Stimulated activated effector memory CD8-positive, alpha-beta T cell treated with anti-CD3 and anti-CD28 coated beads, Interleukin-12 subunit alpha, Interleukin-12 subunit beta, amount 100 ng/mL, for 72 hours (primary cell): ENCODE measurements at regions not wholly inside any gene's neighbourhood (a gene's known extent, or its start where the extent isn't known, plus 50 kb on each side); places are given as distances from the start of the nearest gene placed in this dataset.
A peak's percentile ranks its signal among the peaks of the same experiment; 100 is the strongest.
"Not testable (repeated sequence)": the region's sequence is repeated elsewhere in the genome, so short reads cannot be mapped to it uniquely, and the experiment has no call there.

ENCODE experiments used
- ATAC-seq: fragments of 150-1000 bp; cut with Tn5 transposase; 2 replicates; pipeline ENCODE4 v1.10.0; 2021
- DNase-seq, 2 donors: peaks; one replicate each; pipeline ENCODE4 v3.0.0; 2021 to 2022; ENCODE audit warnings: low spot score in 2 of 2
- H3K27ac Mint-ChIP-seq: one replicate; pipeline ENCODE4 v1.8.0; 2022; ENCODE audit warnings: mild to moderate bottlenecking, mixed read lengths
- H3K36me3 Mint-ChIP-seq: one replicate; pipeline ENCODE4 v1.8.0; 2022; ENCODE audit warnings: mild to moderate bottlenecking, mixed read lengths
- H3K4me1 Mint-ChIP-seq: one replicate; pipeline ENCODE4 v1.8.0; 2022; ENCODE audit warnings: mixed read lengths
- H3K4me3 Mint-ChIP-seq: one replicate; pipeline ENCODE4 v1.8.0; 2022; ENCODE audit warnings: mild to moderate bottlenecking, mixed read lengths
- H3K9me3 Mint-ChIP-seq: one replicate; pipeline ENCODE4 v1.8.0; 2022; ENCODE audit warnings: mixed read lengths

GRCh38 chr5:74492230-74492629 is 148.3 kb downstream of the ENC1 start:
- DNase-seq (no peak), ATAC-seq (no peak)
- Mint-ChIP-seq H3K9me3 (no peaks in the 10 kb centered on the region), H3K4me3 (no peak overlapping the region), H3K4me1 (no peaks in the 10 kb centered on the region), H3K36me3 (no peaks in the 10 kb centered on the region), H3K27ac (no peak overlapping the region)

DNA sequence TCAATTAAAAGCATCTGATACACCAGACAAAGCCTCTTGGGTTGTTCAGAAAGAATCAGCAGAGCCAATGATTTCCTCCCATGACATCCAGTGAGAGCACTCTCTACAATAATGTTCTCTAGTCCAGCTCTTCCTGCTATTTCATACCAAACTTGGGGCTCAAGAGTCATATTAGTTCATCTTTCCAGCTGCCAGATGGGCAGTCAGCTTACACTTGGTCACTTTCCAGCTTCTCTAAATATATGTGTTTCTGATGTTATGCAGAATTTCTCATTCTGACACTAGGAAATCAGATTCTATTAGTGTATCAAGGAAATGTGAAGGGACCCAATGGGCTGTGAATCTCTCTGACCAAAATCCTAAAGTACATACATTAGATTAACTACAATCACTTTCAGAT is 148.9 kb downstream of the ENC1 start:
- no peak overlapping the region for H3K27ac Mint-ChIP-seq
- DNase-seq, result no peak
- no peak overlapping the region for H3K4me3 Mint-ChIP-seq
- H3K36me3 Mint-ChIP-seq, result no peaks in the 10 kb centered on the region
- H3K4me1 Mint-ChIP-seq, result no peaks in the 10 kb centered on the region
- no peak for ATAC-seq
- H3K9me3 Mint-ChIP-seq, result no peaks in the 10 kb centered on the region

GRCh38 chr5:74490814-74491213 is 149.7 kb downstream of the ENC1 start:
- no peaks in the 10 kb centered on the region for H3K4me1 Mint-ChIP-seq
- no peak overlapping the region for H3K4me3 Mint-ChIP-seq
- H3K9me3 Mint-ChIP-seq, result no peaks in the 10 kb centered on the region
- ATAC-seq (peak; percentile 57), DNase-seq (no peak)
- H3K36me3 Mint-ChIP-seq, result no peaks in the 10 kb centered on the region
- no peak overlapping the region for H3K27ac Mint-ChIP-seq

DNA sequence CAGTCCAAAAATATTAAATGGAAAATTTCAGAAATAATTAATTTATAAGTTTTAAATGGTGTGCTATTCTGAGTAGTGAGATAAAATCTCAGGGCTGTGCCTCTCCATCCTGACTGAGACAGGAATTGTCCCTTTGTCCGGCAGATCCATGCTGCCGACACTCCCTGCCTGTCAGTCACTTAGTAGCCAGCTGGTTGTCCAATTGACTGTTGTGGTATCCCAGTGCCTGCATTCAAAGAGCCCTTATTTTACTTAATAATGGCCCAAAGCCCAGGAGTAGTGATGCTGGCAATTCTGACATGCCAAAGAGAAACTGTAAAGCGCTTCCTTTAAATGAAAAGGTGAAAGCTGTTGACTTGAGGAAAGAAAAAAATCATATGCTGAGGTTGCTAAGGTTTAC is 157.5 kb downstream of the ENC1 start:
- Mint-ChIP-seq H3K4me3 (no peak overlapping the region), H3K27ac (no peak overlapping the region), H3K9me3 (no peaks in the 10 kb centered on the region), H3K36me3 (no peaks in the 10 kb centered on the region), H3K4me1 (no peaks in the 10 kb centered on the region)
- ATAC-seq, result no peak
- no peak for DNase-seq

GRCh38 chr5:74482523-74482922 is 158.0 kb downstream of the ENC1 start:
- H3K9me3 Mint-ChIP-seq, result no peaks in the 10 kb centered on the region
- DNase-seq (no peak), ATAC-seq (no peak)
- no peak overlapping the region for H3K27ac Mint-ChIP-seq
- H3K36me3 Mint-ChIP-seq, result no peaks in the 10 kb centered on the region
- H3K4me3 Mint-ChIP-seq, result no peak overlapping the region
- no peaks in the 10 kb centered on the region for H3K4me1 Mint-ChIP-seq

DNA sequence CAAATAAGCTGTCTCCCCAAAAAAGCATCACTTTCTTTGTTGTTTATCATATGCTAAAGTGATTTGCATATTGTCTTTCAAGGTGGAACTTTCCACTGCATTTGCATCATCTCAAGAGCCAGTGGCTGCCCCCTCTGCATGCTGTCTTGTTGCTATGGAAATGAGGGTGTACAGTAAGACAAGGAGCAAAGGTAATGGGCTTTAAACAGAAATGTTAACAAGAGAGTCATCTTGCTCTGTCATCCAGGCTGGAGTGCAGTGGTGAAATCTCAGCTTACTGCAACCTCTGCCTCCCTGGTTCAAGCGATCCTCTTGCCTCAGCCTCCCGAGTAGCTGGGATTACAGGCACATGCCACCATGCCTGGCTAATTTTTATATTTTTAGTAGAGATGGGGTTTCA is 159.2 kb downstream of the ENC1 start:
- not testable (repeated sequence) for H3K36me3 Mint-ChIP-seq, H3K27ac Mint-ChIP-seq, DNase-seq, H3K9me3 Mint-ChIP-seq, ATAC-seq, H3K4me1 Mint-ChIP-seq, H3K4me3 Mint-ChIP-seq

DNA sequence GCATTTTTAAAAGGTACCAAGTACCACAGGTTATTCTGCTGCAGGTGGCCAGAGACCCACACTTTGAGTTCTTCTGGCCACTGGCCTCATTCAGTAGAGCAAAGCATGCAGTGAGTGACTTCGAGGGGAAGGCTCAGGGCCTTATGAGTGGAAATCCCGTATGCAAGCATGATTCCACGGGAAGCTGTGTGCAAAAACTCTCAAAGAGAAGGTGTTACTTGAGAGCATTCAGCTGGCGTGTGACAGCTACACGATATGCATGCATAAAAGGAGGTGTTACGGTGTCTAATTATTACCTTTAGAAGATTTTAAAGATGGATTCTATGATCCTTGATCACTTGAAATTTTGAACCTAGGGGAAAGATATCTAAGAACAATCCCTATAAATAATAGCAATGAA is 160.3 kb downstream of the ENC1 start:
- Mint-ChIP-seq H3K4me1 (peaks cover 7% of the 10 kb centered on the region), H3K27ac (no peak overlapping the region), H3K36me3 (no peaks in the 10 kb centered on the region), H3K4me3 (no peak overlapping the region), H3K9me3 (no peaks in the 10 kb centered on the region)
- DNase-seq (no peak), ATAC-seq (no peak)

DNA sequence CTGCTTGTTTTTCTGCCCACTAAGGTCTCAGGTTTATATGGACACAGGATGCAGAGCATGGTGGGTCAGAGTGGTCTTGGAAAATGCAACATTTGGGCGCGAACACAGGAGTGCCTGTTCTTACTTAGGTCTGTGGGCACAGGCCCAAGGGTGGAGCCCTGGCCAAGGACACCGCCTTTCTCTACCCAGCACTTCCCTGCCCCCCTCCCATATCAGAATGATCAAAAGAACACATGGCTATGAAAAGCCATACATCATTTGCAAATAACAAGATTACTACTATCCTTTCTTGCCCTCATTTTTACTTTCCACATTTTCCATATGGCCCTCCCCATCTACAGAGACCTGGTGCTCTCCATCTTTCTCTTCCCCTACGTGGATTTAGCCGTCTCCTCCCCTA is 162.2 kb downstream of the ENC1 start:
- no peak for DNase-seq
- no peaks in the 10 kb centered on the region for H3K36me3 Mint-ChIP-seq
- ATAC-seq, result no peak
- no peak overlapping the region for H3K27ac Mint-ChIP-seq
- H3K4me3 Mint-ChIP-seq, result no peak overlapping the region
- peaks cover 7% of the 10 kb centered on the region for H3K4me1 Mint-ChIP-seq
- H3K9me3 Mint-ChIP-seq, result no peaks in the 10 kb centered on the region

DNA sequence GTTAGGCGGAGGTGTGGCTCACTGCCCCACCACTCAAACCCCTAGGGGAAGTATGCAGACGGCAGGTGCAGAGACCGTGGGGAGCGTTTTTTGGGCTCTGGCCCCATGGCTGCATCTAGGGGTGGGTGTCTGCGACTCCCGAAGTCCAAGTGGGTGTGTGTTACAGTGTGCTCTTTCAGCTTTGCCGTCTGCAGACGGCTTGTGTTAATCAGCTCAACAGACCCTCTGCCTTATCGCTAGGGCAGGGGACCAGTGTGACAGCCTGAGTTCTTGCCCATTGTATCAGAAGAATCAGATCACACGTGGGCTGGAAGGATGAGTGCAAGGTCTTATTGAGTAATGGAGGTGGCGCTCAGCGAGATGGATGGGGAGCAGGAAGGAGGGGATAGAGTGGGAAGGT is 162.8 kb downstream of the ENC1 start:
- no peak overlapping the region for H3K27ac Mint-ChIP-seq
- DNase-seq (no peak), ATAC-seq (no peak)
- H3K4me1 Mint-ChIP-seq, result peaks cover 7% of the 10 kb centered on the region
- H3K9me3 Mint-ChIP-seq, result no peaks in the 10 kb centered on the region
- no peak overlapping the region for H3K4me3 Mint-ChIP-seq
- H3K36me3 Mint-ChIP-seq, result no peaks in the 10 kb centered on the region

DNA sequence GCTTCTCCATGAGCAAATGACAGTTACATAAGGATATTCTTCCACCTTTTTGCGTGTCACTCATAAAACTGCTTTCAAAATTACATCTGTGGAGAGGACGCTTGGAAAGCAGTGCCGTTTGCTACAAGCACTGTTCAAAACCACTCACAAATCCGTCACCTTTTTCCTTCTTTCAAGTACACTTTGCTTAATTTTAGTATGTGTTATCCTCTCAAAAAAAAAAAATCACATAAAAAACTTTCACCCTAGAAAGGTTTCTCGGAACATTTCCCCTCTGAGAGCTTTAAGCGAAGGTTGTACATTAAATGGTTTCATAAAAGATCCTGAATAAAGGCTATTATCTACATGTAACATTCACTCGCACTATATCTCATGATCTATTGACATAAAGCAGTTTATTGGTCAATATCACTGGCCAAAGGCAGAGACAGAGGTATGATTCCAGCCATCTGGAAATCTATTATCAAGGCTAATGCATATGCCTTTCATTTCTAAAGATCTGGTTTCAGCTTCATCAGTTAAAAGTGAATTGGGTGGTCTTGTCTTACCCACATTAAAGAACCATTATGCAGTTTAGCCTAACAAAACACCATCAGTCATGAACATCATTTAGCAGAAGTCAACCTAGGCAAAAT is 163.6 kb downstream of the ENC1 start:
- Mint-ChIP-seq H3K4me3 (no peak overlapping the region), H3K4me1 (peaks cover 7% of the 10 kb centered on the region), H3K36me3 (no peaks in the 10 kb centered on the region), H3K9me3 (no peaks in the 10 kb centered on the region), H3K27ac (no peak overlapping the region)
- no peak for DNase-seq
- ATAC-seq, result no peak

- H3K27ac Mint-ChIP-seq, result no peak overlapping the region
- ATAC-seq (no peak), DNase-seq (no peak)
- no peaks in the 10 kb centered on the region for H3K36me3 Mint-ChIP-seq
- H3K4me3 Mint-ChIP-seq, result no peak overlapping the region
- peaks cover 7% of the 10 kb centered on the region for H3K4me1 Mint-ChIP-seq
- no peaks in the 10 kb centered on the region for H3K9me3 Mint-ChIP-seq
Measured at GRCh38 chr5:74476046-74476818, 164.3 kb downstream of the ENC1 start.

GRCh38 chr5:74471875-74472274 is 168.7 kb downstream of the ENC1 start:
- H3K36me3 Mint-ChIP-seq, result no peaks in the 10 kb centered on the region
- H3K4me3 Mint-ChIP-seq, result no peak overlapping the region
- no peaks in the 10 kb centered on the region for H3K9me3 Mint-ChIP-seq
- H3K27ac Mint-ChIP-seq, result no peak overlapping the region
- peak; percentile 71 for ATAC-seq
- no peak for DNase-seq
- peaks cover 7% of the 10 kb centered on the region for H3K4me1 Mint-ChIP-seq

DNA sequence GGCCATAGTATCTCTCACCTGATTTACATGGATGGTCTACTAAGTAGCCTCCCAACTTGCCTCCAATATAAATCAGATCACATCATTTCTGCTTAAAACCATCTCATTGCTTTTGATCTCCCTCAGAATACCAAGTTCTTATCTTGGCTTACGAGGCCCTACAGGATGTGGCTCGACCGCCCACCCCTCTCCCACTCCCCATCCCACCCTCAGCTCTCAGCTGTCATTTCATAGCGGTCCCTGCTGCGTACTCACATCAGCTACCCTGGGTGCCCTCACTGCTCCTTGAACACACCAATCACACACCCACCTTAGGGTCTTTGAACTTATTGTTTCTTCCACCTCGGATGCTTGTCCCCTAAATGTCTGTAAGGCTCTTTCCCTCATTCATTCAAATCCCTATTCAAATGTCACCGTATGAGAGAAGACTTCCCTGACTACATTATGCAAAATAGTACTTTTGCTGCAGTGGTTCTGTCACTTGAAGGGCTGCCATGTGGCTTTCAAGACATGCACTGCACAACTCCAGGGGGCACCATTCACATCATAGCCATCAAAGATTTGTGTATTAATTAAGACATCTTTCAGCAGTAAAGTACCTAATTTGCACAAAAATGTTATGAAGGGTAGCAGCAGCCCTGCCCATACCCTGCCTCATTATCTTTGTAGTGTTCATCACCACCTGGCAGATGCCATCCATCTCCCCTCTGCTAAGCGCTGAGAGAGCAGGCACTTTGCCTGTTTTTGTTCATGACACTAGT is 171.1 kb downstream of the ENC1 start:
- no peak for ATAC-seq
- Mint-ChIP-seq H3K9me3 (no peaks in the 10 kb centered on the region), H3K4me1 (no peaks in the 10 kb centered on the region)

GRCh38 chr5:74468421-74468820 is 172.1 kb downstream of the ENC1 start:
- Mint-ChIP-seq H3K4me1 (no peaks in the 10 kb centered on the region), H3K36me3 (no peaks in the 10 kb centered on the region), H3K27ac (no peak overlapping the region), H3K4me3 (no peak overlapping the region), H3K9me3 (no peaks in the 10 kb centered on the region)
- no peak for ATAC-seq
- DNase-seq, result no peak

More for the DNA sequence above, 171.1 kb downstream of the ENC1 start:
- H3K4me3 Mint-ChIP-seq, result no peak overlapping the region
- DNase-seq, result no peak
- H3K36me3 Mint-ChIP-seq, result no peaks in the 10 kb centered on the region
- no peak overlapping the region for H3K27ac Mint-ChIP-seq

DNA sequence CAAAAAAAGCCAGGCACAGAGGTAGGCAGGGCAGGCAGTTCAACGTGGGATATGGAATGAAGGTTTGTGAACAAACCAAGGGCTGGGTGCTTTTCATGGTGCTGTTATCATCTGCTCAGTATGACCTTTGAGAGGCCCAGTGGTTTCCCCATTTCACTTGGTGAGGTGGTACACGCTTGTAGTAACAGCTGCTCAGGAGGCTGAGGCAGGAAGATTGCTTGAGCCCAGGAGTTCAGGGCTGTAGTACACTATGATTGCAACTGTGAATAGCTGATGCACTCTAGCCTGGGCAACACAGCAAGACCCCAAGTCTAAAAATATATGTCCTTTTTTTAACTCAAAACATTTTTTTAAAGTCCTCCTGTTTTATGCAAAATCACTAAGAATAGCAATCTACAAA is 174.8 kb downstream of the ENC1 start:
- H3K27ac Mint-ChIP-seq, result no peak overlapping the region
- no peak overlapping the region for H3K4me3 Mint-ChIP-seq
- no peaks in the 10 kb centered on the region for H3K4me1 Mint-ChIP-seq
- ATAC-seq, result no peak
- H3K9me3 Mint-ChIP-seq, result no peaks in the 10 kb centered on the region
- DNase-seq, result no peak
- no peaks in the 10 kb centered on the region for H3K36me3 Mint-ChIP-seq
